ENCODE measurements at regions not wholly inside any gene's neighbourhood (a gene's known extent, or its start where the extent isn't known, plus 50 kb on each side); places are given as distances from the start of the nearest gene placed in this dataset.
A peak's percentile ranks its signal among the peaks of the same experiment; 100 is the strongest.

GRCh38 chr7:111642373-111642772, 80.1 kb upstream of the IMMP2L start (continued):
- TF ChIP-seq TCF15 (CRISPR knock-in tag; IDR thresholded peaks at IDR 0.05), result no peak
- no peak for TF ChIP-seq NR0B1 (IDR thresholded peaks at IDR 0.05; ENCODE audit: partially characterized antibody)
- no peak for TF ChIP-seq ETS1 (conservative IDR thresholded peaks at IDR 0.05; ENCODE audit: control insufficient read depth, low read depth, low read length)
- TF ChIP-seq NFIC (IDR thresholded peaks at IDR 0.05), result peak; percentile 32; the same call in 1 of the 2 replicates
- TF ChIP-seq ZNF830 (CRISPR knock-in tag; IDR thresholded peaks at IDR 0.05), result no peak
- no peak for TF ChIP-seq ZBTB11 (CRISPR knock-in tag; IDR thresholded peaks at IDR 0.05)
- TF ChIP-seq ARID2 (IDR thresholded peaks at IDR 0.05), result no peak
- no peak for TF ChIP-seq E2F8 (IDR thresholded peaks at IDR 0.05; ENCODE audit: low read depth, partially characterized antibody)
- no peak for TF ChIP-seq GMEB1 (CRISPR knock-in tag; IDR thresholded peaks at IDR 0.05)
- no peak for TF ChIP-seq CBX3 (IDR thresholded peaks at IDR 0.05; ENCODE audit: borderline replicate concordance in 1 of 2, low read length in 2 of 2)
- no peak for TF ChIP-seq ZNF551 (CRISPR knock-in tag; IDR thresholded peaks at IDR 0.05)
- no peak for TF ChIP-seq HLTF (IDR thresholded peaks at IDR 0.05)
